ENCODE measurements at regions not wholly inside any gene's neighbourhood (a gene's known extent, or its start where the extent isn't known, plus 50 kb on each side); places are given as distances from the start of the nearest gene placed in this dataset.
"Not testable (repeated sequence)": the region's sequence is repeated elsewhere in the genome, so short reads cannot be mapped to it uniquely, and the experiment has no call there.

- DNase-seq (ENCODE audit: low read depth in 3 of 3, low spot score in 1 of 3), result no peak
Measured at GRCh38 chr15:62658498-62658897, 384.0 kb upstream of the TPM1 start.

- DNase-seq (ENCODE audit: low read depth in 3 of 3, low spot score in 1 of 3), result no peak
Measured at GRCh38 chr15:62663547-62663946, 379.0 kb upstream of the TPM1 start.

GRCh38 chr15:62665449-62665848 is 377.1 kb upstream of the TPM1 start:
- no peak for DNase-seq (ENCODE audit: low read depth in 3 of 3, low spot score in 1 of 3)

GRCh38 chr15:62666046-62666445 is 376.5 kb upstream of the TPM1 start:
- DNase-seq (ENCODE audit: low read depth in 3 of 3, low spot score in 1 of 3), result no peak

- DNase-seq (ENCODE audit: low read depth in 3 of 3, low spot score in 1 of 3), result no peak
Measured at GRCh38 chr15:62672268-62672667, 370.3 kb upstream of the TPM1 start.

- no peak for DNase-seq (ENCODE audit: low read depth in 3 of 3, low spot score in 1 of 3)
Measured at GRCh38 chr15:62676891-62677290, 365.7 kb upstream of the TPM1 start.

- no peak for DNase-seq (ENCODE audit: low read depth in 3 of 3, low spot score in 1 of 3)
Measured at GRCh38 chr15:62681939-62682896, 360.3 kb upstream of the TPM1 start.

GRCh38 chr15:62683192-62683591 is 359.4 kb upstream of the TPM1 start:
- not testable (repeated sequence) for DNase-seq (ENCODE audit: low read depth in 3 of 3, low spot score in 1 of 3)

- no peak for DNase-seq (ENCODE audit: low read depth in 3 of 3, low spot score in 1 of 3)
Measured at GRCh38 chr15:62684123-62684808, 358.3 kb upstream of the TPM1 start.

- no peak for DNase-seq (ENCODE audit: low read depth in 3 of 3, low spot score in 1 of 3)
Measured at GRCh38 chr15:62691008-62691407, 351.5 kb upstream of the TPM1 start.

- no peak for DNase-seq (ENCODE audit: low read depth in 3 of 3, low spot score in 1 of 3)
Measured at GRCh38 chr15:62697636-62698035, 344.9 kb upstream of the TPM1 start.

- no peak for DNase-seq (ENCODE audit: low read depth in 3 of 3, low spot score in 1 of 3)
Measured at GRCh38 chr15:62698646-62699045, 343.9 kb upstream of the TPM1 start.

GRCh38 chr15:62706317-62706716 is 336.2 kb upstream of the TPM1 start:
- DNase-seq (ENCODE audit: low read depth in 3 of 3, low spot score in 1 of 3), result no peak

- no peak for DNase-seq (ENCODE audit: low read depth in 3 of 3, low spot score in 1 of 3)
Measured at GRCh38 chr15:62708470-62708869, 334.1 kb upstream of the TPM1 start.

- DNase-seq (ENCODE audit: low read depth in 3 of 3, low spot score in 1 of 3), result no peak
Measured at GRCh38 chr15:62709261-62709660, 333.3 kb upstream of the TPM1 start.

- DNase-seq (ENCODE audit: low read depth in 3 of 3, low spot score in 1 of 3), result no peak
Measured at GRCh38 chr15:62711691-62712454, 330.7 kb upstream of the TPM1 start.

- no peak for DNase-seq (ENCODE audit: low read depth in 3 of 3, low spot score in 1 of 3)
Measured at GRCh38 chr15:62712455-62712839, 330.1 kb upstream of the TPM1 start.

GRCh38 chr15:62715946-62716345 is 326.6 kb upstream of the TPM1 start:
- DNase-seq (ENCODE audit: low read depth in 3 of 3, low spot score in 1 of 3), result no peak

GRCh38 chr15:62717496-62717895 is 325.1 kb upstream of the TPM1 start:
- no peak for DNase-seq (ENCODE audit: low read depth in 3 of 3, low spot score in 1 of 3)

GRCh38 chr15:62719316-62719715 is 323.2 kb upstream of the TPM1 start:
- DNase-seq (ENCODE audit: low read depth in 3 of 3, low spot score in 1 of 3), result no peak

GRCh38 chr15:62722237-62722636 is 320.3 kb upstream of the TPM1 start:
- DNase-seq (ENCODE audit: low read depth in 3 of 3, low spot score in 1 of 3), result no peak

- DNase-seq (ENCODE audit: low read depth in 3 of 3, low spot score in 1 of 3), result no peak
Measured at GRCh38 chr15:62726461-62726860, 316.1 kb upstream of the TPM1 start.

All from stimulated activated CD4-positive, alpha-beta T cell treated with anti-CD3 and anti-CD28 coated beads, TNF-alpha, amount 100 ng/mL, for 1 hour (primary cell).